Left kidney (tissue), 1 donor: ENCODE measurements at regions not wholly inside any gene's neighbourhood (a gene's known extent, or its start where the extent isn't known, plus 50 kb on each side); places are given as distances from the start of the nearest gene placed in this dataset.
"Not testable (repeated sequence)": the region's sequence is repeated elsewhere in the genome, so short reads cannot be mapped to it uniquely, and the experiment has no call there.

Experiments used
- DNase-seq: peaks from one replicate; pipeline ENCODE4 v3.0.0-alpha.2; 2013

GRCh38 chr10:44745920-44746319, 165.2 kb upstream of the TMEM72 start:
- DNase-seq = peak; percentile 64

- DNase-seq = no peak
Observed at GRCh38 chr10:44747593-44748172, 163.5 kb upstream of the TMEM72 start.

- peak; percentile 39 for DNase-seq
Observed at GRCh38 chr10:44749151-44749550, 162.0 kb upstream of the TMEM72 start.

GRCh38 chr10:44752451-44753441, 158.4 kb upstream of the TMEM72 start:
- DNase-seq = peak; percentile 50

- DNase-seq = not testable (repeated sequence)
Observed at GRCh38 chr10:44754355-44754754, 156.8 kb upstream of the TMEM72 start.

- no peak for DNase-seq
Observed at GRCh38 chr10:44755481-44755880, 155.7 kb upstream of the TMEM72 start.

GRCh38 chr10:44756216-44756615, 154.9 kb upstream of the TMEM72 start:
- no peak for DNase-seq

- DNase-seq = no peak
Observed at GRCh38 chr10:44757551-44758205, 153.5 kb upstream of the TMEM72 start.

GRCh38 chr10:44759122-44759521, 152.0 kb upstream of the TMEM72 start:
- DNase-seq = no peak

- no peak for DNase-seq
Observed at GRCh38 chr10:44760513-44760912, 150.6 kb upstream of the TMEM72 start.

GRCh38 chr10:44761076-44761475, 150.1 kb upstream of the TMEM72 start:
- DNase-seq = no peak

GRCh38 chr10:44763331-44763730, 147.8 kb upstream of the TMEM72 start:
- no peak for DNase-seq

- DNase-seq = no peak
Observed at GRCh38 chr10:44765299-44765698, 145.8 kb upstream of the TMEM72 start.

- DNase-seq = no peak
Observed at GRCh38 chr10:44766631-44767030, 144.5 kb upstream of the TMEM72 start.

- DNase-seq = no peak
Observed at GRCh38 chr10:44769450-44769849, 141.7 kb upstream of the TMEM72 start.

GRCh38 chr10:44771233-44771995, 139.7 kb upstream of the TMEM72 start:
- no peak for DNase-seq

- DNase-seq = no peak
Observed at GRCh38 chr10:44773565-44773964, 137.6 kb upstream of the TMEM72 start.

- no peak for DNase-seq
Observed at GRCh38 chr10:44774676-44775401, 136.3 kb upstream of the TMEM72 start.

GRCh38 chr10:44775402-44775741, 135.8 kb upstream of the TMEM72 start:
- no peak for DNase-seq

- no peak for DNase-seq
Observed at GRCh38 chr10:44776181-44776580, 135.0 kb upstream of the TMEM72 start.

GRCh38 chr10:44779511-44779910, 131.6 kb upstream of the TMEM72 start:
- no peak for DNase-seq

GRCh38 chr10:44780426-44780825, 130.7 kb upstream of the TMEM72 start:
- DNase-seq = no peak
